ENCODE measurements at regions not wholly inside any gene's neighbourhood (a gene's known extent, or its start where the extent isn't known, plus 50 kb on each side); places are given as distances from the start of the nearest gene placed in this dataset.

DNA sequence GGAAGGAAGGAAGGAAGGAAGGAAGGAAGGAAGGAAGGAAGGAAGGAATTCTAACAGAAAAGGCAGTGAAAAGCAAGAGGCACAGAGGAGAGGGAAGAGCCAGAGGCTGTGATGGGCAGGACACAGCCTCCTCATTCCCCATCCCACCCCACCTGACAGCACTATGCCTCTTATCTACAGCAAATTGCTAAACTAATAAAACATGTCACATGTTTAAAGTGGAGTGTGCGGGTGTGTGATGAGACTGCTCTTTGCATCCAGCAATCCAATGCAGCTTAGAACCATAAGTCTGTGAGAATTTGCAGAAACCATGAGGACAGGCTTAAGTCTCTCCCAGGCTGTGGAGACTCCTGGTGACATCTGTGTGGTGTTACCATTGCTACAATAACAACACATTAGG is 108.4 kb upstream of the ALK start:
- no peak for TF ChIP-seq POLR2AphosphoS5 (IDR thresholded peaks at IDR 0.05; ENCODE audit: low read depth, low read length)
- TF ChIP-seq POLR2A (IDR thresholded peaks at IDR 0.05; ENCODE audit: low read depth, low read length): no peak
- TF ChIP-seq TAF1 (IDR thresholded peaks at IDR 0.05; ENCODE audit: borderline replicate concordance, low read depth, low read length): no peak
- DNase-seq (ENCODE audit: insufficient read length) (no peak), FAIRE-seq (no peak)

DNA sequence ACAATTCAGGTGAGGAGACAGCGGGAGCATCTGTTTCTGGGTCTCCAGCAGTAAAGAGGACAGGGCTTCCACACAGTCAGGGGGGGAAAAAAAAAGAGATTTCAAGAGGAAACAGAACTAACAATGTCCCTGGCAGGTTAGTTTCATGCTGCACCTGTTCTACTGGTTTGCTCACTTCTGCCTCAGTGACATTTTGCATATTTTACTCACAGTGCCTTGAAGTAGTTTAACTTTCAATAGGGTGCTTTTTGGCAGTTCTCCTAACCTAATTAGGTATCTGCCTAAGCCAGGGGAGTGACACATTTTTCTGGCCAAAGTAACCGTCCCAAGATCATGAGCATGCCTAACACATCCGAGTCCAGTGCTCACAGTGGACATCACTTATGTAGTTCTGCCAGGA is 109.0 kb upstream of the ALK start:
- TF ChIP-seq TAF1 (IDR thresholded peaks at IDR 0.05; ENCODE audit: borderline replicate concordance, low read depth, low read length) (no peak), POLR2AphosphoS5 (IDR thresholded peaks at IDR 0.05; ENCODE audit: low read depth, low read length) (no peak), POLR2A (IDR thresholded peaks at IDR 0.05; ENCODE audit: low read depth, low read length) (no peak)
- DNase-seq (ENCODE audit: insufficient read length) (no peak), FAIRE-seq (no peak)

DNA sequence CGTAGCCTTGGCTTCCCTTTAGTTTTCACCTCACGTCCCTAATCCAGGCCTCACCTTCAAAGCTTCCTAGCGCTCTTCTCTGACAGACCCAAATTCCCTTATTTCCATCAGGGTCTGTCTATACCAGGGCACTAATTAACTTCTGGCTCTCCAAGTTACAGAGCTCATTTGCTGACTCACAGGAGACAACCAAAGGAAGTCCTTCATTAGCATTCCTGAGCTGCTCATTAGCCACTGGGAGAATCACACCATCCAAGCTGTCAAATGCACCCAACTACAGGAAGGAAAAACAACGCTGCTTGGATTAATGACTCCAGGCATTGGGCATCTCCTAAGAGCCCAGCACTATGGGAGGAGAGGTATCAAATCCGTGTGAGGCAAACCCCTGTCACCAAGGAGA is 109.8 kb upstream of the ALK start:
- TF ChIP-seq TAF1 (IDR thresholded peaks at IDR 0.05; ENCODE audit: borderline replicate concordance, low read depth, low read length): no peak
- TF ChIP-seq POLR2AphosphoS5 (IDR thresholded peaks at IDR 0.05; ENCODE audit: low read depth, low read length): no peak
- TF ChIP-seq POLR2A (IDR thresholded peaks at IDR 0.05; ENCODE audit: low read depth, low read length): no peak
- DNase-seq (ENCODE audit: insufficient read length): no peak
- FAIRE-seq: no peak

DNA sequence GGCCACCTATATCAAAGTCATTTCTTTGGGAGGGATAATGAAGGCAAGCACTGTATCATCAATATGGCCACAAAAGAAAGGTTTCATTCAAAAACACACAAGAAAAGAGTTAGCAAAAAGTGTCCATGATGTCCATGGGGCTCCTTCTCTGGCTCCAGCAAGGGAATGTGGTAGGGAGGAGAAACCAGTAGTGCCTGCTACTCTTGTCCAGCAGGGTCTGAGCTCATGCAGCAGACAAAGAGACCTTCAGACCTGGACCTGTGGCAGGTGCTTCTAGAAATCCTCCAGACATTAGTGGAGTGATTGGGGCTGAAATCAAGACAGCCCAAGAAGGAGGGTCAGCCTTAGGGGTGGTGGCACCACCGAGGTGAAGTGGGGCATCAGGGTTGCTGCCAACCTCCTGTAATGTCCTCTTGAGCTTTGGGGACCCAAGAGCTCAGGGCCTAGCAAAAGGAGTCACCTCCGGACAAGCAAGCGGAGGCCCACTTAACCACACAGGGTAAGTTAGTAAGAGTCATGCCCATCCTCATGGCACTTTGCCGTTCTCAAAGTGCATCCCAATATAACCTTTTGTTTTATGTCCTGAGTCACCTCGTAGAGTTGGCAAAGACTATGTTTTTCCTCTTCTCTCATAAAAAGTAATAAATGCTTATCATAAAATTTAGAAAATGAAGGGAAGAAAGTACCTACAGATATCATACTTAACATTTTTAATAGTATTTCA is 112.6 kb upstream of the YPEL5 start:
- TF ChIP-seq TAF1 (IDR thresholded peaks at IDR 0.05; ENCODE audit: borderline replicate concordance, low read depth, low read length) (no peak), POLR2A (IDR thresholded peaks at IDR 0.05; ENCODE audit: low read depth, low read length) (no peak), POLR2AphosphoS5 (IDR thresholded peaks at IDR 0.05; ENCODE audit: low read depth, low read length) (no peak)
- no peak for DNase-seq (ENCODE audit: insufficient read length)
- no peak for FAIRE-seq

DNA sequence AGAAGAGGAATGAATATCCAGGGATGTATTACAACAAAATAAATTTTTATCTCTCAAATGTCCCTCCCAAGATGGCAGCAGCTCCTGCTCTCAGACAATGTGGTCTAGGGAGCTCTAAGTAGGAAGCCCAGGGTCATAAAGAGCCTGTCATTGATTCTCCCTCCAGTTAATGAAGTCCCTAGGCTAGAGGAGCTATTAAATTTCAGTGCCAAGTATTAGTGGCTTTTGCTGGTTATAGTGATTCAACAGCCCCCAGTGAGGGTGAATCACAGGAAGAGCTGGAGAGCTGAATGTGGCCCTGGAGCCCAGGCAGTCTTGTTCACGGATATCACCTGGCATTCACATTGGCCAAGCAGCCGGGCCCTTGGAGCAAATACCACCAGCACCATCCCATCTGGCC is 109.8 kb upstream of the YPEL5 start:
- no peak for TF ChIP-seq TAF1 (IDR thresholded peaks at IDR 0.05; ENCODE audit: borderline replicate concordance, low read depth, low read length)
- TF ChIP-seq POLR2A (IDR thresholded peaks at IDR 0.05; ENCODE audit: low read depth, low read length): no peak
- DNase-seq (ENCODE audit: insufficient read length): no peak
- no peak for FAIRE-seq

DNA sequence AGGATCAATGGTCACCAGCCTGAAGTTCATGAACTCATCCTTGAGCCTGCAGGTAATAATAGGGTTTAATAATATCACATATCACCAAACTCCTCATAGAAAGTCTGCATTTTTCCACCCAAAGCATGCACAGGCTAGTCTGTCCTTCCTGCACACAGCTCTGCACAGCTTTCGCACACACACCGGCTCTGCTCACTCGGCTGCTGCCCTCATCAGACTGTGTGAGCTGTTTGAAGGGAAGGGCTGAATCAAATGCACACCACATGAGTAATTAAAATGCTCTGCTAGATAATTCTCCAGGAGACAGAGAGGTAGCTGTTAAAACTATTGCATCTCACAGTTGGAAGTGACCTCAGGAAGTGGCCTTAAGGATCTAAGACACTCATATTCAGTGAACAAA is 108.4 kb upstream of the YPEL5 start:
- DNase-seq (ENCODE audit: insufficient read length): no peak
- TF ChIP-seq TAF1 (IDR thresholded peaks at IDR 0.05; ENCODE audit: borderline replicate concordance, low read depth, low read length) (no peak), POLR2A (IDR thresholded peaks at IDR 0.05; ENCODE audit: low read depth, low read length) (no peak)
- no peak for FAIRE-seq

DNA sequence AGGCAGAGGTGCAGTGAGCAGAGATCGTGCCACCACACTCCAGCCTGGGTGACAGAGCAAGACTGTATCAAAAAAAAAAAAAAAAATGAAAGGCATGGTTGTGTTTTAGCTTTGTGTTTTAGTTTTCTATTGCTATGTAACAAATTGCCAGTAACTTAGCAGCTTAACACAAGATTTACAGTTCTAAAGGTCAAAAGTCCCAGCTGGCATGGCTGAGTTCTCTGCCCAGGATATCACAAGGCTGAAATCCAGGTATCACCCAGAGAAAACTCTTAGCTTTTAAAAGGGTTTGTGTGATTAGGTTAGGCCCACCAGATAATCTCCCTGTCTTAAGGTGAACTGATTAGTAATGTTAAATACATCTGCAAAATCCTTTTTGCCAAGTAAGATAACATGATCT is 107.7 kb upstream of the YPEL5 start:
- no peak for DNase-seq (ENCODE audit: insufficient read length)
- FAIRE-seq: no peak
- no peak for TF ChIP-seq POLR2AphosphoS5 (IDR thresholded peaks at IDR 0.05; ENCODE audit: low read depth, low read length)
- TF ChIP-seq POLR2A (IDR thresholded peaks at IDR 0.05; ENCODE audit: low read depth, low read length): no peak
- no peak for TF ChIP-seq TAF1 (IDR thresholded peaks at IDR 0.05; ENCODE audit: borderline replicate concordance, low read depth, low read length)

DNA sequence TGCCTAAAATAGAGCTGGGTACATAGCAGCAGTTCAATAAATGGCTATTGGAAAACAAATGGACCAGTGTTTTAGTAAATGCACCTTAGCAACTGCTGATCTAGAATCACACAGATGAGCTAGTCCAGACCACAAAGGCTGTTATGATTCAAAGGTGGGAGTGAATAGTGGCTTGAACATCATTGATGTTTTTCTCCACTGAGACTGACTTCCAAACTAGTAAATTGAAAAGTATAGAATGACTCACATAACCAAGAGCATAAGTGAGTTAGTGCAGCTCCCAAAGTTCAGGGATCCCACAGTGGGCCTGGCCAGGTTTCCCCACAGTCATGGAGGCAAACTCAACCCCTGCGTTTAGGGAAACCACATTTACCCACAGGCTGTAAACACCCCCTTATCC is 106.7 kb upstream of the YPEL5 start:
- FAIRE-seq (no peak), DNase-seq (ENCODE audit: insufficient read length) (no peak)
- TF ChIP-seq TAF1 (IDR thresholded peaks at IDR 0.05; ENCODE audit: borderline replicate concordance, low read depth, low read length) (no peak), POLR2A (IDR thresholded peaks at IDR 0.05; ENCODE audit: low read depth, low read length) (no peak), POLR2AphosphoS5 (IDR thresholded peaks at IDR 0.05; ENCODE audit: low read depth, low read length) (no peak)

DNA sequence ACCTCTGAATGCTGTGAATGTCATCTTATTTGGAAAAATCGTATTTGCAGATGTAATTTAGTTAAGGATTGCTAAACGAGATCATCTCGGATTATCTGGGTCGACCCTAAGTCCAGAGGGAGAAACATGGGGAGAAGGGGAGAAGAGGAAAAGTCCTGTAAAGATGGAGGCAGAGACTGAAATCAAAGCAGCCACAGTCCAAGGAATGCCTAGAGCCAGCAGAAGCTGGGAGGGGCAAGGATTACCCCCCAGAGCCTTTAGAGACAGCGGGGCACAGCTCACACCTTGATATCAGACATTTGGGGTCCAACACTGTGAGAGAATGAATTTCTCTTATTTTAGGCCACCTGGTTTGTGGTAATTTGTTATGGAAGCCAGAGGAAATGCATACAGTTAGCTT is 104.9 kb upstream of the YPEL5 start:
- no peak for DNase-seq (ENCODE audit: insufficient read length)
- TF ChIP-seq POLR2A (IDR thresholded peaks at IDR 0.05; ENCODE audit: low read depth, low read length) (no peak), POLR2AphosphoS5 (IDR thresholded peaks at IDR 0.05; ENCODE audit: low read depth, low read length) (no peak), TAF1 (IDR thresholded peaks at IDR 0.05; ENCODE audit: borderline replicate concordance, low read depth, low read length) (no peak)
- no peak for FAIRE-seq

DNA sequence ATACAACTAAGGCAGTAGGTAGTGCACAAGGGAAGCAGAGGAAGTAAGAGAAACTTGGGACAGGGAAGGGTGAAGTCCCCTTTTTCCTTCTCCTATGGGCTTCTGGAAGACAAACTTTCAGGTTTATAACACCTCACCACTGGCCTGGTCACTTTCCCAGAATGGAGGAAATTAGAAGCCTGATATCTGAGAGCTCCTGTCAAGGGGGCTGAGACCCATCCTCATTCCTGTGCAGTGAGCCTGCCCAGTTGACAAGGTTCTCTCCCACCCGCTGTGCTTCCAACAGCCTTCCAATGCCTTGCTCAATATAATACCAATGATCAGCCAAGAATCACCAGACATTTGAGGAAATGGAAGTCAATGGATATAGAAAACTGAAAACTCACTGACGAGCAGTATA is 100.4 kb upstream of the YPEL5 start:
- DNase-seq (ENCODE audit: insufficient read length) (no peak), FAIRE-seq (no peak)
- no peak for TF ChIP-seq POLR2A (IDR thresholded peaks at IDR 0.05; ENCODE audit: low read depth, low read length)
- TF ChIP-seq TAF1 (IDR thresholded peaks at IDR 0.05; ENCODE audit: borderline replicate concordance, low read depth, low read length): no peak
- no peak for TF ChIP-seq POLR2AphosphoS5 (IDR thresholded peaks at IDR 0.05; ENCODE audit: low read depth, low read length)

DNA sequence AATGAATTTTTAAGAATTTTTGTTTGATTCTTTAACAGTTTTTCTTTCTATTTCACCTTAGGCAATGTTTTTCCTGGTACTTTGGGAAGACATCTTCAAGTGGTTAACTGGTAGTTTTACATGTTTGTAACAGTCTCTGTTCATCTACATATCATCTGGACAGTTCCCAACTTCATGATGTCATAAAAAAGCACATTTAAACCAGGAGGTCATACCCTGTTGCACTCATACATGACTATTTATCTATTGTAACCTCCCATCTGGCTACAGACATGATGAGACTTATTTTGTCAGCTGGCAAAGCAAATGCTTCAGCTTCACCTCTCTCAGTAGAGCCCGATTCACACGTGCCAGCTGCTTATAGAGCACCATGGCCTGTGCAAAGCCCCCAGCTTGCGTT is 99.8 kb upstream of the YPEL5 start:
- FAIRE-seq (no peak), DNase-seq (ENCODE audit: insufficient read length) (no peak)
- TF ChIP-seq POLR2AphosphoS5 (IDR thresholded peaks at IDR 0.05; ENCODE audit: low read depth, low read length) (no peak), TAF1 (IDR thresholded peaks at IDR 0.05; ENCODE audit: borderline replicate concordance, low read depth, low read length) (no peak), POLR2A (IDR thresholded peaks at IDR 0.05; ENCODE audit: low read depth, low read length) (no peak)

DNA sequence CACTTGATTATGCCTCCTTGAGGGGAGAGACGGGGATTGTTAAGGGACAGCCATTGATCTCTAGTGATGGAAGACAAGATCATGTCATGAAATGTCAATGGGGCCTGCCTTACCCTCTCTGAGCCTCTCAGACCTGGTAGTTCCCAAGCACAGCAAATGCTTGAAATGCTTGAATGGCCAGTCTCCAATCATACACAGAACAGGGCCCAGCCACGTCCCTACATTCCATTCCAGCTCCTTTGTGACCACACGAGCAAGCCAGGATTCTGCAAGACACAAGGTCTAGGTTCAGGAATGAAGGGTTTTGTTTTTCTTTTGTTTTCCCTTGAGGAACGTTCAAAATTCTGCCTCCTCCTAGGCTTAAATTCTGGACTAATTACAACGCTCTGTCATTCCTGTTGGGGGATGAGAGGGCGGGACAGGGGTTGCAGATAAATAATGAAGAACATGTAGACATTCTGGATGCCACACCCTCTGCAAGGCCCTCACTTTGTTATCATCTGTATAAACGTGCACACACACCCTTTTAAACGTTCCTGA is 98.1 kb upstream of the YPEL5 start:
- DNase-seq (ENCODE audit: insufficient read length) (no peak), FAIRE-seq (no peak)
- TF ChIP-seq POLR2A (IDR thresholded peaks at IDR 0.05; ENCODE audit: low read depth, low read length) (no peak), POLR2AphosphoS5 (IDR thresholded peaks at IDR 0.05; ENCODE audit: low read depth, low read length) (no peak), TAF1 (IDR thresholded peaks at IDR 0.05; ENCODE audit: borderline replicate concordance, low read depth, low read length) (no peak)
